Osteoblast (primary cell): ENCODE measurements at regions not wholly inside any gene's neighbourhood (a gene's known extent, or its start where the extent isn't known, plus 50 kb on each side); places are given as distances from the start of the nearest gene placed in this dataset.

ENCODE experiments used
- DNase-seq: peaks from one replicate; pipeline ENCODE4 v3.0.0; 2011; ENCODE audit warnings: low spot score, mixed read lengths; ENCODE audit not compliant: insufficient read length; ENCODE audit errors: missing footprints
- H2AFZ ChIP-seq: 2 replicates; pipeline ENCODE4 v1.6.0; 2011; ENCODE audit warnings: mild to moderate bottlenecking, low read length
- H3K27ac ChIP-seq: 2 replicates; pipeline ENCODE4 v1.5.1; 2011; ENCODE audit warnings: mild to moderate bottlenecking, low read depth, low read length, moderate library complexity
- H3K27me3 ChIP-seq: 2 replicates; pipeline ENCODE4 v1.6.0; 2012; ENCODE audit warnings: mild to moderate bottlenecking, control low read depth, inconsistent platforms, low read length, moderate library complexity; ENCODE audit not compliant: insufficient read depth
- H3K36me3 ChIP-seq: 2 replicates; pipeline ENCODE4 v1.5.1; 2011; ENCODE audit warnings: mild to moderate bottlenecking, low read length, control low read depth, moderate library complexity; ENCODE audit not compliant: insufficient read depth
- H3K4me1 ChIP-seq: 2 replicates; pipeline ENCODE4 v1.5.1; 2011; ENCODE audit warnings: mild to moderate bottlenecking, low read length, control low read depth, moderate library complexity; ENCODE audit not compliant: insufficient read depth
- H3K4me2 ChIP-seq: 2 replicates; pipeline ENCODE4 v1.6.0; 2011; ENCODE audit warnings: mild to moderate bottlenecking, low read length; ENCODE audit not compliant: insufficient read depth
- H3K4me3 ChIP-seq: fragments of 200-600 bp; sonication (generic); 3 replicates; pipeline ENCODE4 v1.5.1; 2012; ENCODE audit warnings: mild to moderate bottlenecking, low read length, inconsistent platforms; ENCODE audit not compliant: insufficient read depth
- H3K79me2 ChIP-seq: 2 replicates; pipeline ENCODE4 v1.6.0; 2012; ENCODE audit warnings: mild to moderate bottlenecking, low read length, control low read depth, inconsistent platforms; ENCODE audit not compliant: insufficient read depth
- H3K9me3 ChIP-seq: 2 replicates; pipeline ENCODE4 v1.5.1; 2011; ENCODE audit warnings: low read depth, low read length, control low read depth
- H4K20me1 ChIP-seq: 2 replicates; pipeline ENCODE4 v1.6.0; 2012; ENCODE audit warnings: mild to moderate bottlenecking, low read length, control low read depth; ENCODE audit not compliant: insufficient read depth
- CTCF ChIP-seq: IDR thresholded peaks from 2 replicates; pipeline ENCODE4 v1.5.1; 2011; ENCODE audit warnings: mild to moderate bottlenecking, low read depth, low read length, moderate library complexity; ENCODE audit errors: extremely low read depth

DNA sequence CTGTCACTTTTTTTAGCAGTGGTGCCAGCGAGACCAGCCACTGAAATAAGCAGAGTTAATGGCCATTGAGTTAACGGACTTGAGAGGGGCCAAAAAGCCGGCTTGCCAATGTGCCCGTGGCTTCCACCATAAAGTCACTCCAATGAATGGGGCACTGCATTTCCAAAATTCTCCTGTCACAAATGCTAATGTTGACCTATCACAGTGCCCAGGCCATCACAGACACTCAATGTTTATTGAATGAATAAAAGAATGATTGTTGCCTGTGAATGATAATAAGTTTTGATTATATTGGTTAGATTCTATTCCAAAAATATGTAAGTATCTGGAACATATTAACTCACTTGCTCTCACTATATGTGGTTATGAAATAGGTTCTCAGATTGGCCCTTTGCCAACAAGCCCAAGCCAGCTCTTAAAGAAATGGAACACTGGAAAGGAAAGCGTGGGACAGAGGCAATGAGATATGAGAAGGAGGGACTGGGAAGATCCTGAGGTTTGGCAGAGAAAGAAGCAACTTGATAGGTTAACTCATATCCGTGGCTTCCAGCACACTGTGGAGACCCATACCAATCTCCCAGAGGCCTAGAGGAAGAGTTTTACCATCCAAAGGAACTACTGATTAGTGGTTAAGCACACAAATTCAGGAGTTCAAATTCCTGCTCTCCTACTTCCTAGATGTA is 108.7 kb downstream of the BTG1 start:
- H3K4me3 ChIP-seq: no peak overlapping the region
- H3K27me3 ChIP-seq: no peaks in the 10 kb centered on the region
- H3K9me3 ChIP-seq: no peaks in the 10 kb centered on the region
- no peak overlapping the region for H3K4me2 ChIP-seq
- no peak for TF ChIP-seq CTCF
- H2AFZ ChIP-seq: peak overlapping the region; percentile 18
- no peak for DNase-seq
- no peaks in the 10 kb centered on the region for H3K79me2 ChIP-seq
- H3K4me1 ChIP-seq: peaks cover 21% of the 10 kb centered on the region
- H4K20me1 ChIP-seq: no peaks in the 10 kb centered on the region
- no peak overlapping the region for H3K27ac ChIP-seq
- H3K36me3 ChIP-seq: no peaks in the 10 kb centered on the region

DNA sequence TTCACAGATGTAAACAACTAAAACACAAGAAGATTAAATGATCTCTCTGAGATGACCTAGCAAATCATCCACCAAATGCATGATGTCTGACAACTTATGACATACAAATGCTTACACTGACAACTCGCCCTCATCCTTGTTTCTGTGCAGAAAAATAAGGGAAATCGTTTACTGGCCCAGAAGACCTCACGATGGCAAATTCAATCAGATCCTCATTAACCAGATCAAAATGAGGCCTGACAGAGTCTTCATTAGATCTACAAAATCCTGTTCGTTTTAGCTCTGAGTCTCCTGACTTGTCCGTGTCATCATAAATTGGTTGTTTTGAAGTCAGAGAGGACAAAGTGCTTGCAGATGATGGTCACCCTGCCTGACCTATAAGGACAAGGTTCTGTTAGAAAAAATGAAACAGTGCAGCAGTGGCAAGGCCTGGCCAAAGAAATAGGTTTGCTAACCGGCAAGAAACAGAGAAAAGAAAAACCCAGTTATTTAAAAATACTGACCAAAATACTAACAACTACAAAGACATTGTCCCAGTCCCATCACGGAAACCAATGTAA is 109.5 kb downstream of the BTG1 start:
- H3K79me2 ChIP-seq: no peaks in the 10 kb centered on the region
- TF ChIP-seq CTCF: no peak
- no peak overlapping the region for H2AFZ ChIP-seq
- no peak for DNase-seq
- no peaks in the 10 kb centered on the region for H3K9me3 ChIP-seq
- H3K36me3 ChIP-seq: no peaks in the 10 kb centered on the region
- peaks cover 21% of the 10 kb centered on the region for H3K4me1 ChIP-seq
- H3K4me2 ChIP-seq: no peak overlapping the region
- no peak overlapping the region for H3K4me3 ChIP-seq
- no peaks in the 10 kb centered on the region for H4K20me1 ChIP-seq
- no peaks in the 10 kb centered on the region for H3K27me3 ChIP-seq
- no peak overlapping the region for H3K27ac ChIP-seq

DNA sequence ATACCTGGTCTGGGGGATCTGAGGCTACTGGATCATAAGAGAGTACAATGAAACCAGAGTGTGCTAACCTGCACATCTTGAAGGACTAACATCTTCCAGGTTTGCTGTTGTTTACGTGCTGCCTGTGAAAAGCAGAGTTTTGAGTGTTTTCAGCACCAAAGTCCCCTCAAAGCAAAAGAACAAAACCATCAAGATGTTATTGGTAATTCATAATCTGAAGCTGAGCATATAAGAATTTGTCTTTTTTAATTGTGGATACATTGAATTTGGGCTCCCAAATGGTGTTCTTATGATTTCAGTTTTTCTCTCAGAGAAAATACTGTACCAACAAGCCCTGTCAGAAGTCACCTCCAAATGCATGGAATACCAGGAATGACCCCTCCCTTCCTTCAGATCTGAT is 110.2 kb downstream of the BTG1 start:
- DNase-seq: peak; percentile 8
- H4K20me1 ChIP-seq: no peaks in the 10 kb centered on the region
- no peaks in the 10 kb centered on the region for H3K36me3 ChIP-seq
- TF ChIP-seq CTCF: no peak
- H2AFZ ChIP-seq: peak overlapping the region; percentile 81
- no peak overlapping the region for H3K27ac ChIP-seq
- peaks cover 21% of the 10 kb centered on the region for H3K4me1 ChIP-seq
- no peaks in the 10 kb centered on the region for H3K9me3 ChIP-seq
- H3K27me3 ChIP-seq: no peaks in the 10 kb centered on the region
- H3K79me2 ChIP-seq: no peaks in the 10 kb centered on the region
- peak overlapping the region; percentile 70 for H3K4me3 ChIP-seq
- H3K4me2 ChIP-seq: peak overlapping the region; percentile 84

GRCh38 chr12:92034858-92035401 is 110.7 kb downstream of the BTG1 start:
- Histone ChIP-seq H3K9me3 (no peaks in the 10 kb centered on the region), H3K4me3 (peak overlapping the region; percentile 70), H3K27me3 (no peaks in the 10 kb centered on the region), H4K20me1 (no peaks in the 10 kb centered on the region), H3K27ac (no peak overlapping the region), H3K36me3 (no peaks in the 10 kb centered on the region), H2AFZ (peak overlapping the region; percentile 81), H3K79me2 (no peaks in the 10 kb centered on the region), H3K4me1 (peaks cover 21% of the 10 kb centered on the region), H3K4me2 (peak overlapping the region; percentile 84)
- TF ChIP-seq CTCF: no peak
- no peak for DNase-seq
